Uterus (tissue), 3 donors: ENCODE measurements at regions not wholly inside any gene's neighbourhood (a gene's known extent, or its start where the extent isn't known, plus 50 kb on each side); places are given as distances from the start of the nearest gene placed in this dataset.

ENCODE experiments used
- DNase-seq, 2 donors: peaks; one replicate each; pipeline ENCODE4 v3.0.0-alpha.2; 2019 to 2020
- H3K27ac ChIP-seq, 2 donors: fragments of 200-600 bp; sonication (generic); 1 replicate in 1 of 2; 2 replicates in 1 of 2; pipeline ENCODE4 v1.5.1; 2016 to 2018
- H3K27me3 ChIP-seq, 2 donors: fragments of 200-600 bp; sonication (generic); one replicate each; pipeline ENCODE4 v1.5.1; 2018 to 2019; ENCODE audit warnings: control low read depth in 1 of 2
- H3K36me3 ChIP-seq, 2 donors: fragments of 200-600 bp; sonication (generic); one replicate each; pipeline ENCODE4 v1.5.1; 2019; ENCODE audit warnings: control low read depth in 1 of 2
- H3K4me1 ChIP-seq, 2 donors: fragments of 200-600 bp; sonication (generic); one replicate each; pipeline ENCODE4 v1.5.1; 2018 to 2019; ENCODE audit warnings: control low read depth in 1 of 2
- H3K4me3 ChIP-seq, 2 donors: fragments of 200-600 bp; sonication (generic); 1 replicate in 1 of 2; 2 replicates in 1 of 2; pipeline ENCODE4 v1.5.1; 2018 to 2019; ENCODE audit warnings: mild to moderate bottlenecking in 1 of 2
- H3K9me3 ChIP-seq, 2 donors: fragments of 200-600 bp; sonication (generic); one replicate each; pipeline ENCODE4 v1.5.1; 2019; ENCODE audit warnings: control low read depth in 1 of 2
- POLR2A ChIP-seq, 2 donors: fragments of 450-650 bp; IDR thresholded peaks; one replicate each; pipeline ENCODE4 v1.6.1; 2016; ENCODE audit warnings: antibody characterized with exemption in 2 of 2, mild to moderate bottlenecking in 1 of 2, moderate library complexity in 1 of 2
- intact Hi-C: fragments of 100-400 bp; cut with DNase I; formaldehyde crosslinking; loops from one replicate; pipeline ENCODE4 v1.15.1; 2023; ENCODE audit warnings: low total_unique reads
- TF ChIP-seq, protein P1 (sequence below), 4 experiments: fragments of 200-600 bp in 2 of 4; fragments of 450-650 bp in 2 of 4; sonication (generic) in 2 of 4; IDR thresholded peaks; one replicate each; pipeline ENCODE4 v1.5.1; 2016 to 2019; ENCODE audit warnings: antibody characterized with exemption in 4 of 4, mild to moderate bottlenecking in 2 of 4, moderate library complexity in 1 of 4
- donor health status: DM: yes; HTN: yes; CAD: no.

DNA sequence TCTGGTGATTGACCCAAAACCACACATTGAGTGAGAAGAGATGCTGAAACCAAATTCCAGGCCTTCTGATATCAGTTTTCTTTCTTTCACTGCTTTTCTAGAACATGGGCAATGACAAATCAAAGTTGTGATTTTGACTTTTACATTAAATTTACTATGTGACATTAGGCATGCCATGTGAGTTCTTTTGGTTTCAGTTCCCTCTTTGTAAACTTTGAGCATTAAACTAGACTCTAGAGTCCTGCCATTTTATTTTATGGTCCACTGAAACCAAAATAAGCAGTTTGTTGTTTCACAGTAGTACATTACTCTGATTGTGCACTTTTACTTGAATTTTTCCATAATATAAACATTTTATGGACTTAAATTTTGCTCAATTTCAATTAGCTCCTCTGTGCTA lies 381.1 kb upstream of the SEMA3D start:
- no peaks in the 10 kb centered on the region for H3K36me3 ChIP-seq
- no peaks in the 10 kb centered on the region for H3K27me3 ChIP-seq
- H3K27ac ChIP-seq = no peak overlapping the region
- DNase-seq = no peak
- H3K4me1 ChIP-seq = no peaks in the 10 kb centered on the region
- H3K4me3 ChIP-seq = no peak overlapping the region
- intact Hi-C loops = no loop called here
- TF ChIP-seq, protein P1, sequence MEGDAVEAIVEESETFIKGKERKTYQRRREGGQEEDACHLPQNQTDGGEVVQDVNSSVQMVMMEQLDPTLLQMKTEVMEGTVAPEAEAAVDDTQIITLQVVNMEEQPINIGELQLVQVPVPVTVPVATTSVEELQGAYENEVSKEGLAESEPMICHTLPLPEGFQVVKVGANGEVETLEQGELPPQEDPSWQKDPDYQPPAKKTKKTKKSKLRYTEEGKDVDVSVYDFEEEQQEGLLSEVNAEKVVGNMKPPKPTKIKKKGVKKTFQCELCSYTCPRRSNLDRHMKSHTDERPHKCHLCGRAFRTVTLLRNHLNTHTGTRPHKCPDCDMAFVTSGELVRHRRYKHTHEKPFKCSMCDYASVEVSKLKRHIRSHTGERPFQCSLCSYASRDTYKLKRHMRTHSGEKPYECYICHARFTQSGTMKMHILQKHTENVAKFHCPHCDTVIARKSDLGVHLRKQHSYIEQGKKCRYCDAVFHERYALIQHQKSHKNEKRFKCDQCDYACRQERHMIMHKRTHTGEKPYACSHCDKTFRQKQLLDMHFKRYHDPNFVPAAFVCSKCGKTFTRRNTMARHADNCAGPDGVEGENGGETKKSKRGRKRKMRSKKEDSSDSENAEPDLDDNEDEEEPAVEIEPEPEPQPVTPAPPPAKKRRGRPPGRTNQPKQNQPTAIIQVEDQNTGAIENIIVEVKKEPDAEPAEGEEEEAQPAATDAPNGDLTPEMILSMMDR (IDR thresholded peaks at IDR 0.05) = no peak
- no peak for TF ChIP-seq POLR2A (IDR thresholded peaks at IDR 0.05)
- no peaks in the 10 kb centered on the region for H3K9me3 ChIP-seq

DNA sequence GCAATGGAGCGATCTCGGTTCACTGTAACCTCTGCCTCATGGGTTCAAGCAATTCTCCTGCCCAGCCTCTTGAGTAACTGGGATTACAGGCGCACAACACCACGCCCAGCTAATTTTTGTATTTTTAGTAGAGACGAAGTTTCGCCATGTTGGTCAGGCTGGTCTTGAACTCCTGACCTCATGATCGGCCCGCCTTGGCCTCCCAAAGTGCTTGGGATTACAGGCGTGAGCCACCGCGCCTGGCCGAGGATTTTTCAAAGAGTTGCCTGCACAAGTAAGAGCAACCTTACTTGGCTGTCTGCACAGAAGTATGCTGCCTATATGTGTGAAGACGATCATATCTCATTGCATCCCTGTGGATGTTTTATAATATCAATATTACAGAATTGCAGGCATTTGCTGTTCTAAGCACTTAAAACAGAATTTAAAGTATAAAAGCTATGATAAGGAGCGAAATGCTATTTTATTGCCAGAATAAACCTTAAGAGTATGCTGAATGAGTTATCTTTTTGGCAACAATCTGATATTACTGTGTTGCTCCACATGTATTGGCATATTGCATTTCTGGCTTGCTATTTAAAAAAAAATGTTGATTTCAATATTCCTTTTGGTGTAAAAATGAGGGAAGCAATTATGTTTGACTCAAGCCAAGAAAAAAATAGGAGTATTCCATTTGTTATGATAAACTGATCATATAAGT lies 379.4 kb upstream of the SEMA3D start:
- Histone ChIP-seq H3K4me3 (no peak overlapping the region), H3K4me1 (no peaks in the 10 kb centered on the region), H3K36me3 (no peaks in the 10 kb centered on the region), H3K9me3 (no peaks in the 10 kb centered on the region), H3K27ac (no peak overlapping the region), H3K27me3 (no peaks in the 10 kb centered on the region)
- TF ChIP-seq POLR2A (IDR thresholded peaks at IDR 0.05) = no peak
- TF ChIP-seq, protein P1 (IDR thresholded peaks at IDR 0.05) = no peak
- DNase-seq = no peak
- intact Hi-C loops = no loop called here

DNA sequence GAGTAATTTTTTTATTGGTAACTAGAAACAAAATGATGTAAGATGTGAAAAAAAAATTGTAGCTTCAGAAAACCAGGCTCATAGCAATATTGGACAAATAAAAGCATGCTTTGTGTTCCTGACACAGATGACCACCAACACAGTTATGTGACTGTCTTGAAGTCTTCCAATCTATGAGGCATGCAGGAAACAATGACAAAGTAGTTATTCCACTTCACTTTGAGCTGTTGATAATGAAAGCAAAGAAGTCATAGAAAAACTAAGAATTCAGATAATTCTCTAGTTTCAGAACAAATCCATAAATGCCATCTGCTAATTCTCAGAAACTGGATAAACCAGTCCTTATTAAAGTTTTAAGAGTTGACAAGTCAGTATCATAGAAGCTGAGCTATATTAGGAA lies 378.4 kb upstream of the SEMA3D start:
- DNase-seq = no peak
- H3K4me1 ChIP-seq = no peaks in the 10 kb centered on the region
- H3K4me3 ChIP-seq = no peak overlapping the region
- intact Hi-C loops = no loop called here
- no peaks in the 10 kb centered on the region for H3K36me3 ChIP-seq
- no peaks in the 10 kb centered on the region for H3K9me3 ChIP-seq
- TF ChIP-seq, protein P1 (IDR thresholded peaks at IDR 0.05) = no peak
- TF ChIP-seq POLR2A (IDR thresholded peaks at IDR 0.05) = no peak
- no peaks in the 10 kb centered on the region for H3K27me3 ChIP-seq
- no peak overlapping the region for H3K27ac ChIP-seq

DNA sequence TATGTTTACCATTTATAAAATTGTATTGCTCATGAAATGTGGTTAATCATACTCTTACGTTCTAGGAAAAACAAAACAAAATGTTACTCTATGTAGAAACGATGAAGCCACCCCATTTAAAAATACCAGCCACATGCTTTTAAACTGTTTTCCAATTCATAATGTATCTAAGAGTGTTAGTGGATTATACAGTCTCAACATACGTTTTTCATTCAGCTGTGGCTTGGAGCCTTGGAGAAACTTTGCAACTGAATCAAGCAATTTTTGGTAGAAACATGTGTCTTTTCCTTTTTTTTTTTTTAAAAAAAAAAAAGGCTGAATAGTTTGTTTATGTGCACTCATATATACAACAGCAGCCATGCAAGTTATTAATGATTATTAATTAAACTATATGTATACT lies 378.0 kb upstream of the SEMA3D start:
- TF ChIP-seq, protein P1 (IDR thresholded peaks at IDR 0.05) = no peak
- no peak for TF ChIP-seq POLR2A (IDR thresholded peaks at IDR 0.05)
- no peak for DNase-seq
- intact Hi-C loops = no loop called here
- Histone ChIP-seq H3K9me3 (no peaks in the 10 kb centered on the region), H3K27ac (no peak overlapping the region), H3K4me3 (no peak overlapping the region), H3K4me1 (no peaks in the 10 kb centered on the region), H3K36me3 (no peaks in the 10 kb centered on the region), H3K27me3 (no peaks in the 10 kb centered on the region)

DNA sequence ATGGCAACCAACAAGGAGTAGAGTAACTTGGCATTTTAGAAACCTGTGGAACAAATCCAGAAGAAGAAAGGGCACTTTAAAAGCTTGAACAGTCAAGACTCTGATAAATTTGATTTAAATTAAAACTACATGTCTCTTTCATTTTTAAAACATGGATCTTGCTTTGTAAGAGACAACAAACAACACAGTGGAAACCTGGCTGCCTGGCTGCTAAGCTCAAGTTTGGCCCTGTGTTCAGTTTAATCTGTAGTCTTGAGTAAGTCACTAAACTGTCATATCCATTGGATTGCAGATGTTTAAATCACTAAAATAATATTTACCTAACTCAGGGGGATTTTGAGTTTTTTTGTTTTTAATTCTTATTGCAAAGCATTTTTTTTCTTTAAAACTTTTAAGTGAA lies 374.9 kb upstream of the SEMA3D start:
- TF ChIP-seq POLR2A (IDR thresholded peaks at IDR 0.05) = no peak
- TF ChIP-seq, protein P1 (IDR thresholded peaks at IDR 0.05) = no peak
- Histone ChIP-seq H3K27me3 (no peaks in the 10 kb centered on the region), H3K27ac (no peak overlapping the region), H3K36me3 (no peaks in the 10 kb centered on the region), H3K9me3 (no peaks in the 10 kb centered on the region), H3K4me3 (no peak overlapping the region), H3K4me1 (no peaks in the 10 kb centered on the region)
- intact Hi-C loops = no loop called here
- DNase-seq = no peak
